HEK293T (cell line): ENCODE measurements at regions not wholly inside any gene's neighbourhood (a gene's known extent, or its start where the extent isn't known, plus 50 kb on each side); places are given as distances from the start of the nearest gene placed in this dataset.

ENCODE experiments used
- CTCF ChIA-PET: fragments of 350-600 bp; formaldehyde crosslinking; extraction: SDS; loops from one replicate; lab custom pipeline; 2021; ENCODE audit warnings: antibody characterized with exemption, inconsistent platforms; lab: Yijun Ruan, JAX
- POLR2A ChIA-PET: fragments of 350-600 bp; formaldehyde crosslinking; extraction: SDS; loops from one replicate; lab custom pipeline; 2020; ENCODE audit warnings: antibody characterized with exemption, inconsistent platforms; lab: Yijun Ruan, JAX
- DNase-seq: peaks from one replicate; pipeline ENCODE4 v3.0.0; 2012; ENCODE audit warnings: mixed read lengths; ENCODE audit errors: extremely low spot score
- ARNT ChIP-seq: fragments of 450-650 bp; IDR thresholded peaks from 2 replicates; pipeline ENCODE4 v1.6.1; 2017; ENCODE audit warnings: mild to moderate bottlenecking
- BHLHE40 ChIP-seq: fragments of 450-650 bp; IDR thresholded peaks from 2 replicates; pipeline ENCODE4 v1.6.1; 2016; ENCODE audit warnings: mild to moderate bottlenecking, moderate library complexity, borderline replicate concordance
- CTBP1 ChIP-seq: fragments of 450-650 bp; IDR thresholded peaks from 2 replicates; pipeline ENCODE4 v1.6.1; 2016; ENCODE audit warnings: borderline replicate concordance
- ELF4 ChIP-seq: fragments of 450-650 bp; IDR thresholded peaks from 2 replicates; pipeline ENCODE4 v1.6.1; 2017; ENCODE audit warnings: antibody characterized with exemption
- FOXA1 ChIP-seq: fragments of 450-650 bp; IDR thresholded peaks from 2 replicates; pipeline ENCODE4 v1.6.1; 2016; ENCODE audit warnings: mild to moderate bottlenecking
- FOXK2 ChIP-seq: fragments of 450-650 bp; IDR thresholded peaks from 2 replicates; pipeline ENCODE4 v1.6.1; 2016; ENCODE audit warnings: mild to moderate bottlenecking
- FOXM1 ChIP-seq: fragments of 450-650 bp; IDR thresholded peaks from 2 replicates; pipeline ENCODE4 v1.6.1; 2017; ENCODE audit warnings: mild to moderate bottlenecking, borderline replicate concordance
- HDGF ChIP-seq: fragments of 450-650 bp; IDR thresholded peaks from 2 replicates; pipeline ENCODE4 v1.6.1; 2017; ENCODE audit warnings: antibody characterized with exemption, borderline replicate concordance
- L3MBTL2 ChIP-seq: fragments of 450-650 bp; conservative IDR thresholded peaks from 2 replicates; pipeline ENCODE4 v1.6.1; 2016; ENCODE audit warnings: mild to moderate bottlenecking
- LEF1 ChIP-seq: fragments of 450-650 bp; IDR thresholded peaks from 2 replicates; pipeline ENCODE4 v1.6.1; 2017; ENCODE audit warnings: mild to moderate bottlenecking, borderline replicate concordance
- NFRKB ChIP-seq: fragments of 450-650 bp; IDR thresholded peaks from 2 replicates; pipeline ENCODE4 v1.6.1; 2016; ENCODE audit warnings: mild to moderate bottlenecking, moderate library complexity
- PKNOX1 ChIP-seq: fragments of 450-650 bp; IDR thresholded peaks from 2 replicates; pipeline ENCODE4 v1.6.1; 2016
- SP1 ChIP-seq: fragments of 450-650 bp; IDR thresholded peaks from 2 replicates; pipeline ENCODE4 v1.6.1; 2017
- SUZ12 ChIP-seq: fragments of 450-650 bp; IDR thresholded peaks from 2 replicates; pipeline ENCODE4 v1.6.1; 2016; ENCODE audit warnings: mild to moderate bottlenecking
- TARDBP ChIP-seq: fragments of 450-650 bp; IDR thresholded peaks from 2 replicates; pipeline ENCODE4 v1.6.1; 2016
- ZNF384 ChIP-seq: fragments of 450-650 bp; IDR thresholded peaks from 2 replicates; pipeline ENCODE4 v1.6.1; 2016

- ChIA-PET POLR2A (no interaction called here), CTCF (no interaction called here)
- TF ChIP-seq FOXK2: no peak
- no peak for TF ChIP-seq SUZ12
- no peak for DNase-seq
Observed at GRCh38 chr2:204329016-204329415, 216.3 kb upstream of the PARD3B start.

GRCh38 chr2:204329532-204329931 is 215.7 kb upstream of the PARD3B start:
- POLR2A ChIA-PET: no interaction called here
- CTCF ChIA-PET: no interaction called here
- TF ChIP-seq FOXA1 (no peak), SUZ12 (no peak), SP1 (no peak), ZNF384 (no peak), PKNOX1 (no peak), NFRKB (no peak), TARDBP (no peak), HDGF (no peak), FOXM1 (no peak), CTBP1 (no peak), L3MBTL2 (no peak), ARNT (no peak), ELF4 (no peak), FOXK2 (no peak), LEF1 (no peak), BHLHE40 (no peak)

DNA sequence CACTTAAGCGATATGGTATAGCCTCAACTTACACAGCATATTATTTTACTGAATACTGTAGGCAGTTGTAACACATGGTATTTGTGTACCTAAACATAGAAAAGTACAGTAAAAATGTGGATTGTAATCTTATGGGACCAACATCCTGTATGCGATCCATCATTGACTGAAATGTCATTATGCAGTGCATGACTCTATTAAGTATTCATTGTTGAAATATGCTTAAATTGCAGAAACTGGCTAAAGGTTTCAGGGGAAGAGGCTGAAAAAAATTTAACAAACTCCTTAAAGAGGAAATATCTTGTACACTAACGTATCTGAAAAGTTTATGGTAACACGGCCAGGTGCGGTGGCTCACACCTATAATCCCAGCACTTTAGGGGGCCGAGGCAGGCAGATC is 214.1 kb upstream of the PARD3B start:
- no peak for DNase-seq
- CTCF ChIA-PET: no interaction called here
- POLR2A ChIA-PET: no interaction called here
- TF ChIP-seq NFRKB: no peak

More at GRCh38 chr2:204329532-204329931, 215.7 kb upstream of the PARD3B start:
- DNase-seq: no peak

- ChIA-PET POLR2A (no interaction called here), CTCF (no interaction called here)
- no peak for DNase-seq
- TF ChIP-seq LEF1 (no peak), TARDBP (no peak), BHLHE40 (no peak), SP1 (no peak), HDGF (no peak), L3MBTL2 (no peak), ZNF384 (no peak), SUZ12 (no peak), CTBP1 (no peak), FOXA1 (no peak), FOXK2 (no peak), ELF4 (no peak)
Observed at GRCh38 chr2:204331988-204332387, 213.3 kb upstream of the PARD3B start.

DNA sequence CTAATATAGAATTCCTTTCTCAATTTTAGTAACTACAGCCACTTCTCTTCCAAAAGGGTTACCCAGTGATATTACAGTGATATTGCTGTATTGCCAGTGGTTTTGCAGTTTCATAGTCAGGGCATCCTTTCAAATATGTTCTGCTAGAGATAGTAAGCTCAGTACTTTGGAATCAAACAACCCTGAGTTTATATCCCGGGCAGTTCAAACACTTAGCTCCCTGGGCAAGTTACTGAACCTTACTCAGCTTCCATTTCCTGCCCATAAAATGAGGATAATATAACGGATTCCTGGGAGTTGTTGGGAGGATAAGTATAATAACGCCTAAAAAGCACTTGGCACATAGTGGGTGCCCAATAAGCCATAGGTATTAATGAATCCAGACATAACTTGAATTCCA is 212.6 kb upstream of the PARD3B start:
- POLR2A ChIA-PET: no interaction called here
- CTCF ChIA-PET: no interaction called here

GRCh38 chr2:204333861-204334260 is 211.4 kb upstream of the PARD3B start:
- no peak for TF ChIP-seq NFRKB
- no peak for TF ChIP-seq ZNF384
- TF ChIP-seq LEF1: no peak
- no peak for TF ChIP-seq SUZ12
- TF ChIP-seq FOXM1: no peak
- CTCF ChIA-PET: no interaction called here
- POLR2A ChIA-PET: no interaction called here
- no peak for DNase-seq

More for the DNA sequence above, 212.6 kb upstream of the PARD3B start:
- TF ChIP-seq TARDBP (no peak), SUZ12 (no peak), NFRKB (no peak), FOXA1 (no peak), L3MBTL2 (no peak), ARNT (no peak), FOXM1 (no peak), CTBP1 (no peak), PKNOX1 (no peak), LEF1 (no peak), SP1 (no peak), BHLHE40 (no peak), ZNF384 (no peak)
- DNase-seq: no peak

GRCh38 chr2:204335451-204336058 is 209.7 kb upstream of the PARD3B start:
- ChIA-PET POLR2A (no interaction called here), CTCF (no interaction called here)
- DNase-seq: no peak
- TF ChIP-seq HDGF: no peak
- no peak for TF ChIP-seq L3MBTL2
- TF ChIP-seq FOXK2: no peak

DNA sequence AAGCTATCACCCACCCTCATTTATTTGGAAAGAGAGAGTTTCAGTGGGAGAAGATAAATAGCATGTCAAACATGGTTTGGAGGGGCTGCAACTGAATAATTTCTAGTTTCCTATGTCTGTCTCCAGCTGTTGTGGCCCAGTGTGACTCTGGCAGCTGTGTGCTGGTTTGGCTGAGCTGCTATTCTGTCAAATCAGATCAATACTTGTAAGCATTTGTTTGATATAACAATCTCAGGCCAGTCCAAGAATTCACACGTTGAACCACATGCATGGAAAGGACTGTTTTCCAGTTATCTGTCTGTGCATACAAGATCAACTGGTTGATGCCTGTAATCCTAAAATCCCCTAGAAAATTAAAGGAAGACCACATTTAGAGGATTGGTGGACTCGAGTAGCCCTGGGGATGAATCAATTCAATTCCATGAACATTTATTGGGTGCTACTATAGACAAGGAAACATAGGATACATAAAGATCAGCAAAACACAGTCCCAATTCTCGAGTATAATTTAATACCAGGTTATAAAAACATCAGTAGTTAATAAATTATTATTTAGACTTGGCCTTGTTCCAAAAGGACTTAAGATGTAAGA is 209.0 kb upstream of the PARD3B start:
- no peak for TF ChIP-seq PKNOX1
- TF ChIP-seq ZNF384: no peak
- TF ChIP-seq ELF4: no peak
- CTCF ChIA-PET: no interaction called here
- DNase-seq: no peak
- POLR2A ChIA-PET: no interaction called here
